GM18505 (cell line): ENCODE measurements at regions not wholly inside any gene's neighbourhood (a gene's known extent, or its start where the extent isn't known, plus 50 kb on each side); places are given as distances from the start of the nearest gene placed in this dataset.
"Not testable (repeated sequence)": the region's sequence is repeated elsewhere in the genome, so short reads cannot be mapped to it uniquely, and the experiment has no call there.

Source experiments
- ATAC-seq: cut with Tn5 transposase; IDR thresholded peaks from one replicate; pipeline ENCODE4 v1.9.1; 2021; ENCODE audit not compliant: unreplicated experiment
- POLR2A ChIP-seq: IDR thresholded peaks from 4 replicates; pipeline ENCODE4 v1.6.1; 2011; ENCODE audit warnings: borderline replicate concordance; ENCODE audit not compliant: insufficient read depth, insufficient read length; ENCODE audit errors: extremely low read depth

DNA sequence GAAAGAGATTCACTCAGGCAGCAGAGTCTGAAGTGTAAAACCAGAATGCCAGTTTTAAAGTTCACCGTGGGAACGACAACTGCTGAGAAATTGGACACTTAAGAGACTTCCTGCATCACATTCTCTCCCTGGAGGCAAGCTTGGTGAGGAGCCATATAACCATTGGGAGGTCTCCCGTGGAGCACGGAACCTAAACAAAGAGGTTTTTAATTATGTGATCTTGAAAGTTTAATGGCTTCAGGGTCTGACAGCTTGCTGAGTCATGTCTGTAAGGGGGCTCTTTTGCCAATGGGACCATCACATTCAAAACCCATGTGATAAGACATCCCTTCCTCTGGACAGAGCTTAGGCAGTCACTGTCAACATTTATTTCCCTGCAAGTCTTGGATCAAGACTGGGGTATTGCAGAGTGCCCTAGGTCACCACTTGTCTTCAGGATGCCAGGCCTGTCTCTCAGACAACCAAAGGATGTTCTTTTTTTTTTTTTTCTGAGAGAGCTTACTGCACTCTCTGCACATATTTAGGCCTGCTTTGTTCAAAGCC is 674.4 kb downstream of the TYW1 start:
- TF ChIP-seq POLR2A = no peak
- ATAC-seq = no peak

DNA sequence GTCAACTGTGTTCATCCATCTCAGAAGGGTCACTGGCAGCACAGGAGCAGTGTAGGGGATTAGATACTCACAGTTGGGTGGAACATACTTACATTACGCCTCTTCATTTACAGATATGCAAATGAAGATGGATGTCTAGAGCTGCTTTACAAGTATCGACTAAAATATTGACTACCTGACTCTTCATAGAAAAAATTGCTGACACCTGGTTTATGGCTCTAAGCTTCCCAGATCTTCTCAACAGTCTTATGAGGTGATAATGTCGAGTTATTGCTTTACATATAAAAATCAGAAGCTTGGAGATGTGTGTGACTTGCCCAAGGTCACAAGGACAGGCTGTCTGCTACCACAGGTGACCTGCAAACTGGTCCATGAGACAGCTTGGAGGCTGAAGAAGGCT is 677.2 kb downstream of the TYW1 start:
- TF ChIP-seq POLR2A = no peak
- ATAC-seq = no peak

- not testable (repeated sequence) for ATAC-seq
These were observed 678.2 kb downstream of the TYW1 start for GRCh38 chr7:67674862-67675261.

DNA sequence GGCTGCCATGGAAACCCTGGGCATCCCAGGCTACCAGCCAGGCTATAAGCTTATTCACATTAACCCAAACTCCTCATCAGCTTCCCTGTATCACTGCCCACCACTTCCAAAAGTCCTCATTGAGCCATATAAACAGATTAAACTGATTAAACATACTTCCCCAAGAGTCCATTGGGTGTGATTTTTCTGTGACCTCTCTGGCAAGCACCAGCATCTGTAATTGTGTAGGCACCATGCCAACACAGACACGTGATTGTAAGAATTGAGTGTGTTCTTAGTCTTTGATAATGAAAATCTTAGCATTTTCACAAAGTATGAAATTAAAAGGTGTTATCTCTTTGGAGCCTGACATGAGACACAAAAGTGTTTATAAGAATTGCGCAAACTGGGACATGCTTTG is 679.3 kb downstream of the TYW1 start:
- no peak for ATAC-seq
- TF ChIP-seq POLR2A = no peak

DNA sequence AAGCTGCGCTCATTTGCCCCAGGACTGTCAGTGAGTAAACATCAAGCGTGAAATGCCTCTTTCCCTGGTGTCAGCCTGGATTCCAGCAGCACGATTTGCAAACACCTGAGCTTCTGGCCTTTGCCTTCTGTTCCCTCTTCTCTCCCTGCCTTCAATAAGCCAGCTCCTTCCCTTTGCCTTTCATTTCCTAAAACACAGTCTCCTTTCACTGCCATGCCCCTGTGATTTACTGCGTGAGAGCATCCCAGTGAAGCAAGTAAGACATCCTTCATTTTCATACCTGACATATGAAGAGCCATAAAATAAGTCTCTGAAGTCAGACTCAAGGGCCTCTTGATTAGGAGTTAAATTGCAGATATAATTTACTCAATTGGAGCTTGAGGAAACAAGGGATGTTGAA is 681.8 kb downstream of the TYW1 start:
- no peak for TF ChIP-seq POLR2A
- no peak for ATAC-seq

GRCh38 chr7:67683628-67684027 is 687.0 kb downstream of the TYW1 start:
- ATAC-seq = no peak
- TF ChIP-seq POLR2A = no peak

DNA sequence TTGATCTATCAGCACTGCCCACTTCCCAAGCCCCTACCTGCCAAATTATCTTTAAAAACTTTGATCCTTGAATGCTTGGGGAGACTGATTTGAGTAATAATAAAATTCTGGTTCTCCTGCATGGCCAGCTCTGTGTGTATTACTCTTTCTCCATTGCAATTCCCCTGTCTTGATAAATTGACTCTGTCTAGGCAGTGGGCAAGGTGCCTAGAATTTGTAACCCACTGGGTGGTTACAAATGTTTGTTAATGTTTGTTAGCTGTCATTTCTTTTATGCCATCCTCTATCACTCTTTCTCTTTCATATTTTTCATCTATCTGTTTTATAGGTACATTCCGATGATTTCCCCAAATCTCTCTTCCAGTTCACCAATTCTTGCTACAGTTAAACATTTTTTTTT is 694.1 kb downstream of the TYW1 start:
- no peak for TF ChIP-seq POLR2A
- no peak for ATAC-seq

GRCh38 chr7:67692425-67692824 is 695.8 kb downstream of the TYW1 start:
- no peak for ATAC-seq
- TF ChIP-seq POLR2A = no peak

- TF ChIP-seq POLR2A = no peak
- ATAC-seq = no peak
These were observed 699.5 kb downstream of the TYW1 start for GRCh38 chr7:67696124-67696523.

GRCh38 chr7:67696878-67697277 is 700.2 kb downstream of the TYW1 start:
- TF ChIP-seq POLR2A = no peak
- no peak for ATAC-seq

DNA sequence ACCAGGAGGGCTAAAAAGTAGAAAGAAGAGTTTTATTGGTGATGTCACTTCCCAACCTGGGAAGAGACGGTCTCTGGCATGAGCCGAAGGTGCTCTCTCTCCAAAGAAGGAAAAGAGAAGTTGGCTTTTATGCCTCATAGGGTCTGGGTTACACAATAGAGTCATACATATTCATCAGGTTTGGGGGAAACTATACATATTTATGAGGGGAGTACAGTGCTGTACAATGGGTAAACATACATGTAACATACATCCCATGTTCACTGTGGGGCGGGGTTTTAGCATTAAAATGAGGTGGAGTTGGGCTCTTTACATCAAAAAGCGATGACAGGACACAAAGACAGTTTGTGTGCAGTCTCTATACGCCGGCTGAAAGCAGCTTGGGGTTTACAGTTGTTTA is 701.7 kb downstream of the TYW1 start:
- no peak for ATAC-seq
- no peak for TF ChIP-seq POLR2A

- no peak for TF ChIP-seq POLR2A
- ATAC-seq = no peak
These were observed 709.2 kb downstream of the TYW1 start for GRCh38 chr7:67705850-67706249.

DNA sequence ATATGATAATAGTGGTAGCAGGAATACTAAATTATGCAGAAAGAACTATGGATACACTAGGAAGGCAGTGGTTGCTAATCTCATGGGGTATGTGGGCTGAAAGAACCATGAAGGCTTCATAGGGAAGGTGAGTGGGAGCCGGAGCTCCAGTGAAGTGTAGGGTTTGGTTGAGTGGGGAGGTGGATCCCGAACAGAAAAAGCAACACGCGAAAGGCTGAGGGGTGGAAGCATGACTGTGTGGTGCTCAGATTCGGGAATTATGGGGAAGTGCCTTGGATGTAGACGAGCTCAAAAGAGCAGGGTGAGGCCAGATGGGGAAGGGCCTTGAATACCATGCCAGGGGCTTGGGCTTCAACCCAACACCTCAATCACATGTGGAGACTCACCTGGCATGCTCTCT is 715.1 kb downstream of the TYW1 start:
- no peak for TF ChIP-seq POLR2A
- no peak for ATAC-seq

DNA sequence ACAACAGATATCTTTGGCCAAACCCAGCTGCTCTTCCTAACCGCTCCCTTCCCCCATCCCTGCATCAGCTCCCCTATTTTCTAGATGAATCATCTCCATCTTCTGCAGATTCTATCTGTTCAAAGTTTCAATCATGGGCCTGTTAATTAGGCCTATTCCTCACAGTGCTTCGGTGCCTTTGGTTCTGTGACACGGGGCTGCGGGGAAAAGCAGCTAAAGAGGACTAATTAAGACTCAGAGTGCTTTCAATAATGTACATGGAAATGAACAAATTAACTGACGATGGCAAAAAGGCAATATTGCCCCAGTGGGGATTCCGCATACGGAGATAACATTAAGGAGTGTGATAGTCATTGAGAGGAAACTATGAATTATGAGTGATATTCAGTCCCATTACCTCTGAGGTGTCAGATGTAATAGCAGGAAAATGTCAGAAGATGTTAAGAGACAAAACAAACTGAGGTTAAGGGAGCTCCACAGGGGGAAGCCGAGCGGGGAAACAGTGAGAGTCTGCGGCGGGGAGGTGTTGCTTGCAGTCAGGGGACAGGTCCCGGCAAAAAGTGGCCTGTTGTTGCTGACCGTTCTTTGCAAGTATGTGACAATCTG is 716.9 kb downstream of the TYW1 start:
- no peak for ATAC-seq

GRCh38 chr7:67716729-67717128 is 720.1 kb downstream of the TYW1 start:
- no peak for ATAC-seq
- no peak for TF ChIP-seq POLR2A

More for the DNA sequence above, 716.9 kb downstream of the TYW1 start:
- TF ChIP-seq POLR2A = no peak
